GM03348 (cell line): ENCODE measurements at regions not wholly inside any gene's neighbourhood (a gene's known extent, or its start where the extent isn't known, plus 50 kb on each side); places are given as distances from the start of the nearest gene placed in this dataset.
"Not testable (repeated sequence)": the region's sequence is repeated elsewhere in the genome, so short reads cannot be mapped to it uniquely, and the experiment has no call there.

ENCODE experiments used
- DNase-seq: peaks from one replicate; pipeline ENCODE4 v3.0.0; 2012; ENCODE audit warnings: low spot score

DNA sequence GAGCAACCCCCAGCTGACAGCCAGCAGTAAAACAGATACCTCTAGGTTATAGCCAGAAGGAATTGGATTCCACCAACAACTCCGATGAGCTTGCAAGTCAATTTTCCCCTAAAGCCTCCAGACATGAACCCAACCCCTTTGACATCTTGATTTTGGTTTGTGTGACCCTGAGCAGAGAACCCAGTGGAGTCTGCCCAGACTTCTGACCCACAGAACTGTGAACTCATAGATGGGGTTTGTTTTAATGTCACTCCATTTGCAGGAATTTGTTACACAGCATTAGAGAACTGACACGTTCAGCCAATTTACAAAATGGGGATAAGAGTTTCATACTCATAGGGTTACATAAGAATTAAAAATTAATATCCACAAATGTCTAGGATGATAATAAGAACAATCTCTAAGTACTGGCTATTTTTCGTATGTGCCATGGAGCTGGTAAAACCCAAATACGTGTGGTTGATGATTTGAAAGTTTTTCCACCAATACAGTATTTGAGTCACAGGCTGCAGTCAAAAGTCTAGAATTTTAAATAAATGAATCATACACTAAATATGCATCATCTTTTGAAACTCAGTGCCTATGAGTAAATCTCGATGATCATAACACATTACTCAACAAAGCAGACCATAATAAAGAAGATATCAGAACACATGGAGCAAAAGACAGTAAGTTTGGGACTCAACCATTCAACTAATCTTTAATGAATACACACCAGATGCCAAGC lies 380.0 kb downstream of the ANAPC1 start:
- DNase-seq = not testable (repeated sequence)

- not testable (repeated sequence) for DNase-seq
Measured at GRCh38 chr2:111504571-111504942, 379.4 kb downstream of the ANAPC1 start.

GRCh38 chr2:111505267-111505666 lies 378.7 kb downstream of the ANAPC1 start:
- DNase-seq = not testable (repeated sequence)

DNA sequence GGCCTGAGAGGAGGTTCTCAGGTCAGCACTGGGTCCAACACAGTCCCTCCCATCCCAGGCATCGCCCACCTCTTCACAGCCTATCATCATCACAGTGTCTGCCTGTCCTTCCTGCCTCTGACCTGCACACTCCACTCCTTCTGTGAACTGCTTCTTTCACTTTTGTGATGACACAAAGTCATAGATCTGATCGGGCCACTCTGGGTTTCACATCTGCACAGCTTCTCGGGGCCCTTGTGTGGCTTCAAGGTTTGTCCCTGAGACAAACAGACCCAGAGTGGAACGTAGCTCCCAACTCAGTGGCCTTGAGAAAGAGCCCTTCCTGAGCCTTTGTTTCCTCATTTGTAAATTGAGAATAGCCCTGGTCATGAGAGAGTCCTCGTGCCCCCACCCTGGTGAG lies 377.1 kb downstream of the ANAPC1 start:
- not testable (repeated sequence) for DNase-seq

GRCh38 chr2:111509225-111509869 lies 374.6 kb downstream of the ANAPC1 start:
- not testable (repeated sequence) for DNase-seq

DNA sequence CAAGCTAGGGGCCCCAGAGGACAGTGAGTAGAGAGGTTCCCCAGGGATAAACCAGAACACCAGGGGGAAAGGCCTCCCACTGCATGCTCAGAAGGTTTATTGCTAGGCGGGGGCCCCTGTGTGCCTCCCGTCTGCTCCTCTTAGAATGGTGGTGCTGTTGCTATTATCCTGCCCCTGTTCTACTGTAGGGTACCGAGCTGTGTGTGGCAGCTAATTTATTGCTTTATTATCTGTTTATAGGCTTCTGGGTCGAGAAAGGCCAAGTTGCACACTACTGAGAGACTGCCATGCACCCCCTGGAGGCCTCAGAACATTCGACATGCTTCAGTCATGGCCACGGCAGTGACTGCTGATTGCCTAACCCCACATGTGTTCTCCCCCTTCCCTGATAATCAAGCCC lies 373.6 kb downstream of the ANAPC1 start:
- DNase-seq = not testable (repeated sequence)

DNA sequence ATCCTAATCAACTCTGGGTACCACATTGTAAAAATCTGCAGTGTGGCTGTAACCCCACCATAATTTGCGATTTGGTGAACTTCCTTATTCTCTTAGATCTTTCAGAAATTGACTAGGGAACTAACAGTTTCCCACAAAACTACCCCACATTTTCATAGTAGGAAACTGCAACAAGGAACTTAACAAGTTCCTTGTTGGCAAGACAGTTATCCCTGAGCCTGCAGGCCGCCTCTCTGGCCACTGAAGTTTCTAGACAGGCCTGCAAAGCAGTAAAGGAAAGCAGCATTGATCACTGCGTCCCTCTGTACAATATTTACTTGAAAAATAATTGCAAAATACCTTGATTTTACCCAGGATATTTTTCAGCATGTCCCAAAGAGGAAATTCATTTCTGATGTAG lies 372.9 kb downstream of the ANAPC1 start:
- DNase-seq = not testable (repeated sequence)

- not testable (repeated sequence) for DNase-seq
Measured at GRCh38 chr2:111512378-111512777, 371.6 kb downstream of the ANAPC1 start.

- DNase-seq = not testable (repeated sequence)
Measured at GRCh38 chr2:111514138-111514537, 369.9 kb downstream of the ANAPC1 start.

DNA sequence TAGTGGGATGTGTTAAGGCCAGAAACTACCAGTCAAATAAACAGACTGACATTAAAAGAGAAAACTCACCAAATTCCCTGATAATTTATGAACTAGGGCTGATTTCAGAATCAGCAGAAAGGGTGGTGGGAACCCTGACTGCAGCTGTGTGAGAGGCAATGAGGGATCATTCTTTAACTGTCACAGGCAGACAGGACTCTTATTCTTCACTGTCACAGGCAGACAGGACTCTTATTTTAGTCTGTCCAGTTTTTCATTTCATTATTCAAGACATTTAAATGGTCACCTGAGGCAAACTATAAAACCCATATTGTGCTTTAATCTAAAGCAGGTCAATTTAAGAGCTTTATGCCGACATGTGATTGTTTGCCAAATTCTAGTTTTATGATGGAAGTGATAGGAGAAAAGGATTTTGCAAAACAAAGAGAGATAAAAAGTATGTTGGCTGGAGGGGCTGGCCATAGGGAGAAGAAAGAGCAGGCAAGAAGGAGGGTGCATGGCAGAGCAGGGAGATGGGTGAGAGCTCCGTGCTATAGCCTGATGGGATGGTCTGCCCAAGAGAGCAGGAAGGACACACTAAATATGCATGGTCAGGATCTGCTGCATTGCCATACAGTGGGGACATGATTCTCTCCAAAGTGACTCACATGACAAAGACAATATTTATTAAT lies 366.8 kb downstream of the ANAPC1 start:
- not testable (repeated sequence) for DNase-seq

DNA sequence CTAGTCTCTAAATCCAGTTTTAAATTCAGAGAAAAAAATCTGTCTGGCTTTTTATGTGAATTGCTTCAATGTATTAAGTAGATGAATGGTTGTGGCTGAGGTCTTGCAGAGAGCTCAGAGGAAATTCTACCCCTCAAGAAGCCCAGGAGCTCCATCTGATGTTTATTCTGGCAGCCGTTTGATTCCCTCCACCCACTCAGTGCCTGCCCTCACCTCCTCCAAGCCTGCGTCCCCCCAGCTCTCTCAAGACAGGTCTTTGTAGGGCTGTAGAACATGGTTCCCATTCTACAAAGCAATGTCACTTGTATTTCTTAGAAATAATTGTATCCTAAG lies 366.3 kb downstream of the ANAPC1 start:
- not testable (repeated sequence) for DNase-seq

DNA sequence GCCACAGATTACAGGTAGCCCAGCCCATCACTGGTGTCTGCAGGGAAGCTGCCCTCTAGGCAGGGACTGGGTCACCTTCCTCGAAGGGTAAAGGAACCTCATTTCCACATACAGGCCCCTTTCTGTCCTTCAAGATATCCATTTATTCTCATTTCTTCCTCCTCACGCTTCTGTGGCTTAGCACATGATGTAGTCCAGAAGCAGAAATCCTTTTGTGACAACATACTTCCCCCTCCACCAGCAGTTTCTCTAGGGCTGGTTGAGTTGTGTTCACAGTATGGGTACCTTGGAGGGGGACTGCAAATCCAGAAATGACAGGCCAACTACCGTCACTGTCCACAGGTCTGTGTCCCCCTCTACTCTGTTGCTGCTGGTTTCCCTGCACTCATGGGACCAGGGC lies 364.9 kb downstream of the ANAPC1 start:
- no peak for DNase-seq

DNA sequence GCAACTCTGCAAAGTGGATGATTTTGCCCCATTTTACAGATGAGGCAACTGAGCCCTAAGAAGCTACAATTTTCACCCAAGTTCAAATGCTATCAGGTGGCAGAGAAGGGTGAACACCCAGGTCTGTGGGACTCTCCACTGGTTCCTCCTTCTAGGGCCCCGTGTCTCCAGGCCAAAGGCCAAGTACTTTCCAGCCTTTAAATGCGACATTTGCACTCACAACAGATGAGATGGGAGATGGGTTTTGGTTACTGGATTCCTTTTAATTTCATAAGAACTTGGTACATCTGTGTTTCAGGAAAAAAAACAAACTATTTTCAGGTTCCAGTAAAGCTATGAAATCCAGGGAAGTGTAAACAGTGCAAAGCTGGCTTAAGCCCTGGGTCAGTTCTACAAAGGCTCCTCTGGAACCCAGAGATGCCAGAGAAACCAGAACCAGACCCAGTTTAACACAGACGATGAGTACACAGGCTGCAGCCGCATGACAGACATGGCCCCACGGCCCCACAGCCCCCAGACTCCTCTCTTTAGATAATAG lies 361.7 kb downstream of the ANAPC1 start:
- DNase-seq = peak; percentile 59

GRCh38 chr2:111523009-111523408 lies 361.0 kb downstream of the ANAPC1 start:
- DNase-seq = no peak

DNA sequence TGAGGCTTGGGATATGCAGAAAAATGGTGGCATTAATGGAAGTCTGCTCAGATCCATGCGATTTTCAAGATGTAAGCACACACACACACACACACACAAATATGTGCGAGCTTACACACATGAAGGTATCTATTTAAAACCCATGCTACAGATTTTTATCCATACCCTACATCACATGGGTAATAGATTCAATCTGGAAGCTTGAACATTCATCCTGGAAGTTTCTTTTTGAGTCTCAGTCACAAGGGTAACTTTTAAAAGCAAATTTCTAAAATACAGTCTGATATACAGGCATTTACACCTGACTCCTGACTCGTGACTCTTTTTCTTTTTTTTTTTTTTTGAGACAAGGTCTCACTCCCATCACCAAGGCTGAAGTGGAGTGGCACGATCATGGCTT lies 359.0 kb downstream of the ANAPC1 start:
- DNase-seq = not testable (repeated sequence)

- not testable (repeated sequence) for DNase-seq
Measured at GRCh38 chr2:111526041-111526639, 357.9 kb downstream of the ANAPC1 start.

DNA sequence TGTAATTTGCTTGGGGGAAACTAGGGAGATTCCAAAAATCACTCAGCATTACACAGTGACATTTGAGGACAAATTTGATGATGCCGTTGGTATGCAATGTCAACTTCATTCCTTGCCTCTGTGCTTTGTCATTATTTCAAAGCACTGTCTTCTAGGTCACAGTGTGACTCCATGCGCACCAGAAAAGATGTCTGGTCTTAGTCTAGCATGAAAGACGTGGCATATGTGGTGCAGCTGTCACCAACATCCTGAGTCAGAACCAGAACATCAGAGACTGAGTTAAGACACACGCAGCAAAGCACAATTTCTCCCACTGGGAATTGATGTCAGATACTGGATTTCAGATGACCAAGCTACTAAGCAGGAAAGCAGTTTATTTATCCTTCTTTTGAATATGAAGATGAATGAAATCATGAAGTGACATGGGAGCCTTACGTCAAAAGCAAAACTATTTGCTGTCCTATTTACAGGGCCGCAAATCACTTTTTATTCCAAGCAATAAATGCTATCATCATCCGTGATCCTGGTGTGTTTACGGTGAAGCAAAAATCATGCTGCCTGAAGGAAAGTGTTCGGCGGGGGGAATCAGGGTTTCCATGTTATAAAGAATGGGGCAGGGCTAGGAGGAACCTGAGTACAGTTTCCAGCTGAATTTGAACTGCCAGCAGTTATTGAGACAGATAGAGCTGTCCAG lies 356.1 kb downstream of the ANAPC1 start:
- DNase-seq = not testable (repeated sequence)

DNA sequence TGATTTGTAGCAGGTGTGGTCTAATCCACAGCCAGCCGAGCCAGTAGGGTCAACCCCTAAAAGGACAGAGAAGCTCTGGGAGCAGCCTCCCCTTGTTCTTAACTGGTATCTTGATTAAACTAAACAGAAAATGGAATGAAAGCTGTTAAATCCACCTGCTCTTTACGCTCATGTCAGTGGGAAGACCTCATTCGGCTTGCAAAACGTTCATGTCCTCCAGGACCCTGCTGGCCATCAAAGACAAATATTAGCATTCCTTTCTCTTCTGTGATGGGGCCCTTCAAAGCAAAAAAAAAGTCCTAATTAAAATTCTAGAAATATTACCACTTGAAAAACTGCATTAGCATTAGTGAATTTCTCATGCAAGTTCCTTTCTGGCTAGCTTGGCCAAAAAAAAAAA lies 355.0 kb downstream of the ANAPC1 start:
- not testable (repeated sequence) for DNase-seq

DNA sequence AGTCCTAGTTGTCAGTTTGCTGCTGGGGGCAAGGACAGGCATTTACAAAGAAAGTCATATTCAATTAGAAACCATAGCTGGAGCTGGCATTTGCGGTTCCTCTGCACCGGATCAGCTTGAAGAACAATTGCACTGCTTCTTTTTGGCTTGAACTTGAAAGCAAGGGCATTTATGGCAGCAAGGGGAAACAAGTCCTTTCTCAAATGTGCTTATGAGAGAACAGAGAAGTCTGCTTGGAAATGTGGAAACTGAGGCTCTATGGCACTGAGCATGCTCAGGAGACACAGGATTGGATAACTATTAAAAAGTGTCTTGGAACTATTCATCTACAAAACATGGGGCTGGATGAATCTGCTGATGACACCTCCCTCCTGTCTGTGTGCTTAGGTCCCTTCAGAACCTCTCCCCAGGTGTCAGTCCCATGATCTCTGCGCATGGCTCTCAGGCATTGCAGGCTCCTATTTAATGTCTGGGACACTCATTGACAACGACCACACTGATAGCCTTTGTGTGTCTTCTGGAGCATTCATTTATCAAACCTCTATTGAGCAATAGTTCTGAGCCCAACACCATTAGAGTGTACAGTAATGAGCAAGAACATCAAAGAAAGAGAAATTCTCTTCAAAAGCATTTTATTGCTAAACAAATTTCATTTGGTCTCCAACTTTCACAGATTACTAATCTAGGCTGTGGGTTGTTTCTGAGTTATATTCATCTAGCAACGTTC lies 353.6 kb downstream of the ANAPC1 start:
- DNase-seq = not testable (repeated sequence)

- DNase-seq = not testable (repeated sequence)
Measured at GRCh38 chr2:111532682-111533556, 351.1 kb downstream of the ANAPC1 start.
